K562 (cell line): ENCODE measurements at regions not wholly inside any gene's neighbourhood (a gene's known extent, or its start where the extent isn't known, plus 50 kb on each side); places are given as distances from the start of the nearest gene placed in this dataset.

Source experiments
- ATAC-seq: fragments of 200-7000 bp; cut with Tn5 transposase; 3 replicates; pipeline ENCODE4 v1.9.1; 2020; ENCODE audit warnings: moderate library complexity
- BruUV-seq: library from RNA; stranded (reverse); fragments of 400-500 nt; replicated peaks from 2 replicates; lab custom pipeline; 2021; lab: Mats Ljungman, UMichigan
- CTCF ChIA-PET: fragments of 300-600 bp; formaldehyde crosslinking; extraction: SDS; loops from one replicate; lab custom pipeline; 2021; ENCODE audit warnings: low intra/inter-chr PET ratio; lab: Yijun Ruan, JAX
- POLR2A ChIA-PET: fragments of 300-600, 350-650 bp; sonication (Branson Sonifier 250); formaldehyde crosslinking; extraction: SDS; loops from one replicate; lab custom pipeline; 2021; ENCODE audit warnings: antibody characterized with exemption, inconsistent platforms; lab: Yijun Ruan, JAX
- DNase-seq, 4 experiments: peaks; one replicate each; pipeline versions ENCODE4 v3.0.0 to v3.0.0-alpha.2; 2011 to 2018; ENCODE audit warnings: low spot score in 3 of 4, mixed read lengths in 3 of 4; ENCODE audit errors: extremely low read depth in 1 of 4
- FAIRE-seq: peaks from 2 replicates; lab custom pipeline; 2011; peaks lifted over from hg19 to GRCh38; lab: Jason Lieb, UNC
- H2AFZ ChIP-seq: 2 replicates; pipeline ENCODE4 v1.6.0; 2011; ENCODE audit warnings: low read depth, low read length, control low read depth, inconsistent platforms
- H3K27ac ChIP-seq: fragments of 200-600 bp; 3 replicates; pipeline ENCODE4 v1.8.0; 2011; ENCODE audit warnings: low read depth, mild to moderate bottlenecking, control low read depth, inconsistent platforms, low read length, moderate library complexity, mixed read lengths; ENCODE audit errors: extremely low read depth
- H3K27me3 ChIP-seq, 2 experiments: fragments of 300-600 bp in 1 of 2; 2 replicates in 1 of 2; 3 replicates in 1 of 2; pipeline versions ENCODE4 v1.6.0 to v1.8.0; 2011; ENCODE audit warnings: inconsistent platforms in 2 of 2, low read length in 2 of 2, mild to moderate bottlenecking in 1 of 2, mixed read lengths in 1 of 2, moderate library complexity in 1 of 2; ENCODE audit not compliant: control insufficient read depth in 2 of 2, insufficient read depth in 2 of 2
- H3K36me3 ChIP-seq: fragments of 300-600 bp; 3 replicates; pipeline ENCODE4 v1.8.0; 2011; ENCODE audit warnings: mild to moderate bottlenecking, low read length, inconsistent platforms; ENCODE audit not compliant: control insufficient read depth, insufficient read depth
- H3K4me1 ChIP-seq, 2 experiments: fragments of 200-600 bp in 1 of 2; replicated peaks in 1 of 2; 2 replicates in 1 of 2; 3 replicates in 1 of 2; pipeline versions ENCODE4 v1.5.1 to v1.8.0; 2011; ENCODE audit warnings: inconsistent platforms in 2 of 2, low read length in 2 of 2, mild to moderate bottlenecking in 1 of 2, mixed read lengths in 1 of 2, moderate library complexity in 1 of 2; ENCODE audit not compliant: control insufficient read depth in 2 of 2, insufficient read depth in 2 of 2
- H3K4me2 ChIP-seq: 2 replicates; pipeline ENCODE4 v1.6.1; 2011; ENCODE audit warnings: low read length, control low read depth, inconsistent platforms, mixed read lengths; ENCODE audit not compliant: insufficient read depth
- H3K4me3 ChIP-seq: fragments of 200-600 bp; sonication (generic), shearing (Covaris generic); 2 replicates; pipeline ENCODE4 v1.5.1; 2016; ENCODE audit warnings: control low read depth, inconsistent platforms
- H3K79me2 ChIP-seq: fragments of 200-600 bp; 3 replicates; pipeline ENCODE4 v1.8.0; 2011; ENCODE audit warnings: low read length, inconsistent platforms; ENCODE audit not compliant: control insufficient read depth, insufficient read depth
- H3K9ac ChIP-seq, 2 experiments: 2 replicates each; pipeline versions ENCODE4 v1.6.0 to v1.6.1; 2011; ENCODE audit warnings: low read depth in 2 of 2, low read length in 2 of 2, control low read depth in 1 of 2, inconsistent platforms in 1 of 2, mild to moderate bottlenecking in 1 of 2, mixed read lengths in 1 of 2; ENCODE audit not compliant: insufficient read depth in 1 of 2
- H3K9me1 ChIP-seq: one replicate; pipeline ENCODE4 v1.6.0; 2011; ENCODE audit warnings: inconsistent platforms, mild to moderate bottlenecking, low read length, moderate library complexity; ENCODE audit not compliant: control insufficient read depth, insufficient read depth
- H3K9me3 ChIP-seq: replicated peaks from 2 replicates; pipeline ENCODE4 v1.5.1; 2011; ENCODE audit warnings: low read depth, low read length, inconsistent platforms; ENCODE audit not compliant: control insufficient read depth, insufficient read depth
- H4K20me1 ChIP-seq: replicated peaks from 2 replicates; pipeline ENCODE4 v1.6.1; 2011; ENCODE audit warnings: low read length, inconsistent platforms, mixed read lengths; ENCODE audit not compliant: control insufficient read depth, insufficient read depth
- ATF7 ChIP-seq: fragments of 450-650 bp; IDR thresholded peaks from 2 replicates; pipeline ENCODE4 v1.7.1; 2014; ENCODE audit warnings: mild to moderate bottlenecking, moderate library complexity
- CTCF ChIP-seq, 3 experiments: IDR thresholded peaks in 2 of 3; conservative IDR thresholded peaks in 1 of 3; 2 replicates each; pipeline ENCODE4 v1.5.1; 2011 to 2012; ENCODE audit warnings: low read length in 3 of 3, mild to moderate bottlenecking in 3 of 3, control low read depth in 2 of 3, improper control_type of control experiment in 1 of 3, inconsistent platforms in 1 of 3, low read depth in 1 of 3, mixed read lengths in 1 of 3, moderate library complexity in 1 of 3; ENCODE audit not compliant: insufficient read depth in 2 of 3
- DEAF1 ChIP-seq: fragments of 450-650 bp; formaldehyde crosslinking; IDR thresholded peaks from 2 replicates; pipeline ENCODE4 v1.4.0; 2020; ENCODE audit warnings: mild to moderate bottlenecking, moderate library complexity
- FOSL1 ChIP-seq: fragments of 200-800 bp; sonication (Bioruptor generic); conservative IDR thresholded peaks from 2 replicates; pipeline ENCODE4 v1.6.1; 2016; ENCODE audit warnings: missing genetic modification characterization, missing compliant biosample characterization
- RAD21 ChIP-seq, 2 experiments: fragments of 250-450 bp in 1 of 2; fragments of 450-650 bp in 1 of 2; sonication (Bioruptor Pico) in 1 of 2; formaldehyde crosslinking in 1 of 2; IDR thresholded peaks in 1 of 2; conservative IDR thresholded peaks in 1 of 2; 2 replicates each; pipeline versions ENCODE4 v1.4.0 to v1.8.0; 2020 to 2022; ENCODE audit warnings: mild to moderate bottlenecking in 2 of 2, moderate library complexity in 1 of 2
- SMC3 ChIP-seq: conservative IDR thresholded peaks from 2 replicates; pipeline ENCODE4 v1.6.1; 2011; ENCODE audit warnings: low read depth, low read length, improper control_type of control experiment; ENCODE audit not compliant: insufficient read depth
- ZEB2 ChIP-seq: fragments of 450-650 bp; IDR thresholded peaks from 2 replicates; pipeline ENCODE4 v1.6.1; 2016
- ZNF224 ChIP-seq: sonication (generic); formaldehyde crosslinking; IDR thresholded peaks from 2 replicates; pipeline ENCODE4 v1.8.0; 2022; ENCODE audit warnings: mild to moderate bottlenecking, missing genetic modification reagents
- WGBS: fragments of 100-300 bp; shearing (Covaris generic); methylation state at CpG from one replicate; pipeline ENCODE4 v1.1.6; 2016; ENCODE audit warnings: low coverage, mixed read lengths; ENCODE audit not compliant: insufficient coverage; ENCODE audit errors: missing lambda C conversion rate; 5-methylcytosine and 5-hydroxymethylcytosine counted together
- in situ Hi-C: fragments of 300-500 bp; cut with MboI; formaldehyde crosslinking; loops from 4 replicates; pipeline ENCODE4 v1.15.0; 2018; ENCODE audit warnings: inconsistent platforms, mixed read lengths
- intact Hi-C: fragments of 100-400 bp; cut with micrococcal nuclease; formaldehyde crosslinking; loops from 2 replicates; pipeline ENCODE4 v1.14.2; 2022
- TF ChIP-seq, protein P1 (sequence below), 2 experiments: fragments of 450-650 bp; formaldehyde crosslinking in 1 of 2; IDR thresholded peaks; 2 replicates each; pipeline versions ENCODE4 v1.4.0 to v1.6.1; 2014 to 2020; ENCODE audit warnings: mild to moderate bottlenecking in 2 of 2, borderline replicate concordance in 1 of 2, low read depth in 1 of 2

DNA sequence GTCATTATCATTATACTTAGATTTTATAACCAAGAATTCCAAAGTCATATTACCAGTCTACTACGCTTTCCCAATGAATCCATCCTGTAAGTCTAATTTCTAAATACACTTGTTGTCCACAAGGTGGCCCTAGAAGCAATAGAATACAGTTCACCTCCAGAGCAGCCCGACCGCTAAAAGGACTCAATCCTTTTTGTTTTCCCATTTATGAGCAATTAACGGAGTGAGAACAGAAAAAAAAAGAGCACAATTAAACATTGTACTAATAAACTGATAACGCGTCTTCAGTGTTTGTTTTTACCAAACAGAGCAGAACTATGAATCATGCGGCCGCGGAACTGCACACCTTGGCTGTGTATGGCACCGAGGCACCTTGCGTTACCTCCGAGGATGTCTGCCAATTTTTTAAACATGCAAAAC, 160.7 kb upstream of the DAPK1 start:
- in situ Hi-C loops, result loop anchor here (5.0 to 25.0 kb wide), 2 partner anchors 335 to 475 kb away; no protein-coding TSS in a partner anchor
- Histone ChIP-seq H3K4me3 (no peak overlapping the region), H3K4me2 (peak overlapping the region; percentile 45; the same call in 1 of the 2 replicates), H3K36me3 (no peaks in the 10 kb centered on the region), H3K79me2 (no peaks in the 10 kb centered on the region), H3K27ac (no peak overlapping the region), H3K4me1 (peaks cover 0 to 2% of the 10 kb centered on the region in 2 experiments; a peak in 2 of 5 replicates), H4K20me1 (no peaks in the 10 kb centered on the region), H3K27me3 (no peaks in the 10 kb centered on the region), H3K9ac (no peak overlapping the region), H3K9me1 (no peaks in the 10 kb centered on the region), H3K9me3 (no peaks in the 10 kb centered on the region; the same call in 1 of the 2 replicates), H2AFZ (no peak overlapping the region)
- ChIA-PET CTCF (interaction anchor here (0.6 to 1.9 kb wide), 6 partner anchors 164 to 348 kb away, joined by 3 to 10 read pairs (median 3); no protein-coding TSS in a partner anchor), POLR2A (interaction anchor here (0.6 kb wide), 1 partner anchor 35 kb away, joined by 3 read pairs; no protein-coding TSS in a partner anchor)
- no TSS peak for BruUV-seq
- intact Hi-C loops, result loop anchor here (1.0 to 5.0 kb wide), 3 partner anchors 162 to 326 kb away; no protein-coding TSS in a partner anchor
- ATAC-seq (peak; percentile 88), FAIRE-seq (peak; percentile 56), DNase-seq (peak; percentile 41 to 76 (median 48))
- peak; percentile 80 for TF ChIP-seq SMC3
- TF ChIP-seq, protein P1, sequence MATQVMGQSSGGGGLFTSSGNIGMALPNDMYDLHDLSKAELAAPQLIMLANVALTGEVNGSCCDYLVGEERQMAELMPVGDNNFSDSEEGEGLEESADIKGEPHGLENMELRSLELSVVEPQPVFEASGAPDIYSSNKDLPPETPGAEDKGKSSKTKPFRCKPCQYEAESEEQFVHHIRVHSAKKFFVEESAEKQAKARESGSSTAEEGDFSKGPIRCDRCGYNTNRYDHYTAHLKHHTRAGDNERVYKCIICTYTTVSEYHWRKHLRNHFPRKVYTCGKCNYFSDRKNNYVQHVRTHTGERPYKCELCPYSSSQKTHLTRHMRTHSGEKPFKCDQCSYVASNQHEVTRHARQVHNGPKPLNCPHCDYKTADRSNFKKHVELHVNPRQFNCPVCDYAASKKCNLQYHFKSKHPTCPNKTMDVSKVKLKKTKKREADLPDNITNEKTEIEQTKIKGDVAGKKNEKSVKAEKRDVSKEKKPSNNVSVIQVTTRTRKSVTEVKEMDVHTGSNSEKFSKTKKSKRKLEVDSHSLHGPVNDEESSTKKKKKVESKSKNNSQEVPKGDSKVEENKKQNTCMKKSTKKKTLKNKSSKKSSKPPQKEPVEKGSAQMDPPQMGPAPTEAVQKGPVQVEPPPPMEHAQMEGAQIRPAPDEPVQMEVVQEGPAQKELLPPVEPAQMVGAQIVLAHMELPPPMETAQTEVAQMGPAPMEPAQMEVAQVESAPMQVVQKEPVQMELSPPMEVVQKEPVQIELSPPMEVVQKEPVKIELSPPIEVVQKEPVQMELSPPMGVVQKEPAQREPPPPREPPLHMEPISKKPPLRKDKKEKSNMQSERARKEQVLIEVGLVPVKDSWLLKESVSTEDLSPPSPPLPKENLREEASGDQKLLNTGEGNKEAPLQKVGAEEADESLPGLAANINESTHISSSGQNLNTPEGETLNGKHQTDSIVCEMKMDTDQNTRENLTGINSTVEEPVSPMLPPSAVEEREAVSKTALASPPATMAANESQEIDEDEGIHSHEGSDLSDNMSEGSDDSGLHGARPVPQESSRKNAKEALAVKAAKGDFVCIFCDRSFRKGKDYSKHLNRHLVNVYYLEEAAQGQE (IDR thresholded peaks at IDR 0.05; ENCODE audit: borderline replicate concordance), result peak; percentile 73
- TF ChIP-seq, protein P1 (CRISPR knock-in tag; IDR thresholded peaks at IDR 0.05; ENCODE audit: low read depth), result no peak
- TF ChIP-seq CTCF (IDR thresholded peaks at IDR 0.05 in 2 of 3, conservative IDR thresholded peaks at IDR 0.05 in 1 of 3; ENCODE audit: insufficient read depth in 2 of 3, low read depth in 1 of 3, low read length in 3 of 3), result peak; percentile 51 to 73 (median 61); a peak in 5 of 6 replicates
- TF ChIP-seq ATF7, result peak; percentile 8; the same call in 1 of the 2 replicates
- peak; percentile 61 for TF ChIP-seq DEAF1 (CRISPR knock-in tag)
- TF ChIP-seq FOSL1, result 0 out of 2 replicates have a peak, but pooled peaks have one; percentile 31
- TF ChIP-seq ZNF224 (CRISPR knock-in tag), result no peak
- TF ChIP-seq RAD21 (CRISPR knock-in tag; conservative IDR thresholded peaks at IDR 0.05 in 1 of 2, IDR thresholded peaks at IDR 0.05 in 1 of 2), result peak; percentile 81 to 82
- no peak for TF ChIP-seq ZEB2
- WGBS, result 21% methylated on average over 9 of the region's 12 CpGs
